Tibial nerve (tissue), 4 donors: ENCODE measurements at regions not wholly inside any gene's neighbourhood (a gene's known extent, or its start where the extent isn't known, plus 50 kb on each side); places are given as distances from the start of the nearest gene placed in this dataset.
"Not testable (repeated sequence)": the region's sequence is repeated elsewhere in the genome, so short reads cannot be mapped to it uniquely, and the experiment has no call there.

ENCODE experiments used
- DNase-seq, 2 donors: peaks; one replicate each; pipeline ENCODE4 v3.0.0-alpha.2; 2019; ENCODE audit warnings: low spot score in 2 of 2
- H3K27ac ChIP-seq, 4 donors: fragments of 200-600 bp; sonication (generic) in 3 of 4; one replicate each; pipeline ENCODE4 v1.5.1; 2017 to 2019; ENCODE audit warnings: mild to moderate bottlenecking in 1 of 4
- H3K27me3 ChIP-seq, 2 donors: fragments of 200-600 bp; sonication (generic) in 1 of 2; one replicate each; pipeline versions ENCODE4 v1.5.1 to v1.6.0; 2017 to 2019
- H3K36me3 ChIP-seq, 3 donors: fragments of 200-600 bp; sonication (generic); one replicate each; pipeline ENCODE4 v1.5.1; 2018 to 2019
- H3K4me1 ChIP-seq, 4 donors: fragments of 200-600 bp; sonication (generic) in 3 of 4; one replicate each; pipeline ENCODE4 v1.5.1; 2017 to 2019
- H3K4me3 ChIP-seq, 4 donors: fragments of 200-600 bp; sonication (generic) in 3 of 4; one replicate each; pipeline ENCODE4 v1.5.1; 2017 to 2019; ENCODE audit warnings: mild to moderate bottlenecking in 1 of 4, moderate library complexity in 1 of 4
- H3K9me3 ChIP-seq, 4 donors: fragments of 200-600 bp; sonication (generic) in 3 of 4; one replicate each; pipeline ENCODE4 v1.5.1; 2017 to 2019
- EP300 ChIP-seq, 2 donors: sonication (generic); formaldehyde crosslinking; IDR thresholded peaks; one replicate each; pipeline ENCODE4 v1.6.1; 2017; ENCODE audit warnings: antibody characterized with exemption in 2 of 2, mild to moderate bottlenecking in 1 of 2
- POLR2A ChIP-seq, 2 donors: fragments of 450-650 bp; IDR thresholded peaks; one replicate each; pipeline ENCODE4 v1.6.1; 2017; ENCODE audit warnings: antibody characterized with exemption in 2 of 2, mild to moderate bottlenecking in 2 of 2, moderate library complexity in 2 of 2
- WGBS, 2 donors: methylation state at CpG; one replicate each; pipeline ENCODE4 v1.1.5; 2018; 5-methylcytosine and 5-hydroxymethylcytosine counted together
- TF ChIP-seq, protein P1 (sequence below), 5 experiments: fragments of 200-600 bp in 3 of 5; fragments of 450-650 bp in 2 of 5; sonication (generic) in 3 of 5; IDR thresholded peaks; one replicate each; pipeline ENCODE4 v1.5.1; 2016 to 2019; ENCODE audit warnings: antibody characterized with exemption in 5 of 5, mild to moderate bottlenecking in 3 of 5, moderate library complexity in 2 of 5

DNA sequence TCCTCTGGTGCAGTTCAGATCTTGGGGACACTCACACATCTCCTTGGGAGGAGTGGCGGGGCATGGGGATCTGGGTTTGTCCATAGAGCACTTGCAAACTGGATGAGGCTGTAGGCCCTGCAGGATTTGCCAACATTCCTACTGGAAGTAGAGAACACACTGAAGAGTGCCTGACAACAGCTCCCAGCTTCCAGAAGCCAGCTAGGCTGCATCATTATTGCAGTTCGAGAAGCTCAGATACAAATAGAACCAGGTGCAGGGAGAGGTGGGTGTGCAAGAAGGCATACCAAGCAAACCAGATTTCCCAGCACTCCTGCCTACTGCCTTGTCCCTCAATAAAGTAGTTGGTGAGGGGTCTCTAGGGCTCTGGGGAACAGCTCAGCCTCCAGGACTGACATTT is 52.5 kb downstream of the RHOB start:
- TF ChIP-seq EP300 (IDR thresholded peaks at IDR 0.05) (no peak), POLR2A (IDR thresholded peaks at IDR 0.05) (no peak)
- TF ChIP-seq, protein P1, sequence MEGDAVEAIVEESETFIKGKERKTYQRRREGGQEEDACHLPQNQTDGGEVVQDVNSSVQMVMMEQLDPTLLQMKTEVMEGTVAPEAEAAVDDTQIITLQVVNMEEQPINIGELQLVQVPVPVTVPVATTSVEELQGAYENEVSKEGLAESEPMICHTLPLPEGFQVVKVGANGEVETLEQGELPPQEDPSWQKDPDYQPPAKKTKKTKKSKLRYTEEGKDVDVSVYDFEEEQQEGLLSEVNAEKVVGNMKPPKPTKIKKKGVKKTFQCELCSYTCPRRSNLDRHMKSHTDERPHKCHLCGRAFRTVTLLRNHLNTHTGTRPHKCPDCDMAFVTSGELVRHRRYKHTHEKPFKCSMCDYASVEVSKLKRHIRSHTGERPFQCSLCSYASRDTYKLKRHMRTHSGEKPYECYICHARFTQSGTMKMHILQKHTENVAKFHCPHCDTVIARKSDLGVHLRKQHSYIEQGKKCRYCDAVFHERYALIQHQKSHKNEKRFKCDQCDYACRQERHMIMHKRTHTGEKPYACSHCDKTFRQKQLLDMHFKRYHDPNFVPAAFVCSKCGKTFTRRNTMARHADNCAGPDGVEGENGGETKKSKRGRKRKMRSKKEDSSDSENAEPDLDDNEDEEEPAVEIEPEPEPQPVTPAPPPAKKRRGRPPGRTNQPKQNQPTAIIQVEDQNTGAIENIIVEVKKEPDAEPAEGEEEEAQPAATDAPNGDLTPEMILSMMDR (IDR thresholded peaks at IDR 0.05), result no peak
- Histone ChIP-seq H3K27ac (no peak overlapping the region), H3K4me3 (no peak overlapping the region), H3K27me3 (no peaks in the 10 kb centered on the region), H3K4me1 (peaks cover 0 to 12% (median 3%) of the 10 kb centered on the region in 4 donors), H3K9me3 (no peaks in the 10 kb centered on the region), H3K36me3 (no peaks in the 10 kb centered on the region)
- WGBS, 2 donors, result 84 to 100% methylated on average over 2 of the region's 2 CpGs
- peak in 1 of 2 donors; percentile 9 for DNase-seq

DNA sequence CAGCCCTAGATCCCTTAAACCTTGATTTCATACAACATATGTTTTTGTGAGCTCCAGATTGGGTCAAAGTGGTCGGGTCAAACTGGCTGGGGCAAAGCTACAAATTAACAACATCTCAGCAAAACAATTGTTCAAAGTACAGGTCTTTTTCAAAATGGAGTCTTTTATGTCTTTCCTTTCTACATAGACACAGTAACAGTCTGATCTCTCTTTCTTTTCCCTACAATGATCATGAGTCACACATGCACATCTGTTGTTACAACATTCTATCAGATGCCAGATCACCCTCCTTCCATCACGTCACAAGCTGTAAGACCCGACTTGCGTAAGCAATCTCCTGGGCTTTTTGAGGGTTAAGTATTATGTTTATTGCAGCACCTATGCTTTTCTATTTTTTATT is 55.1 kb downstream of the RHOB start:
- Histone ChIP-seq H3K4me3 (no peak overlapping the region), H3K9me3 (no peaks in the 10 kb centered on the region), H3K27me3 (no peaks in the 10 kb centered on the region), H3K4me1 (peaks cover 0 to 4% (median 2%) of the 10 kb centered on the region in 4 donors), H3K36me3 (no peaks in the 10 kb centered on the region), H3K27ac (no peak overlapping the region)
- TF ChIP-seq, protein P1 (IDR thresholded peaks at IDR 0.05), result no peak
- peak; percentile 21 to 86 for TF ChIP-seq EP300 (IDR thresholded peaks at IDR 0.05)
- 71 to 80% methylated on average over 4 of the region's 4 CpGs for WGBS, 2 donors
- DNase-seq, result peak in 1 of 2 donors; percentile 63

DNA sequence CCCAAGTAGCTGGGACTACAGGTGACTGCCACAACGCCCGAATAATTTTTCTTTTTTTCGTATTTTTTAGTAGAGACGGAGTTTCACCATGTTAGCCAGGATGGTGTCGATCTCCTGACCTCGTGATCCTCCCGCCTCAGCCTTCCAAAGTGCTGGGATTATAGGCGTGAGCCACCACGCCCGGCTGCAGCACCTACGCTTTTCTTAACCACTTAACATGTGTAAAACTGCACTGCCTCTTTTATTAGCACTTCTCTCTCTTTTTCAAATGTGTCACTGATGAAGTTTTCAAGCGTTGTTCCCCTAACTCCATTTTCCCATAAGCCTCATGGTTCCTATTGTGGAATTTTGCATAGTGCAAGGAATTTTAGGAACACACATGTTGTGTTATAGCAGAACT is 55.6 kb downstream of the RHOB start:
- H3K27ac ChIP-seq, H3K4me3 ChIP-seq, H3K4me1 ChIP-seq, DNase-seq, H3K27me3 ChIP-seq, H3K36me3 ChIP-seq, H3K9me3 ChIP-seq: not testable (repeated sequence)
- WGBS, 2 donors, result 90 to 91% methylated on average over 12 of the region's 12 CpGs

DNA sequence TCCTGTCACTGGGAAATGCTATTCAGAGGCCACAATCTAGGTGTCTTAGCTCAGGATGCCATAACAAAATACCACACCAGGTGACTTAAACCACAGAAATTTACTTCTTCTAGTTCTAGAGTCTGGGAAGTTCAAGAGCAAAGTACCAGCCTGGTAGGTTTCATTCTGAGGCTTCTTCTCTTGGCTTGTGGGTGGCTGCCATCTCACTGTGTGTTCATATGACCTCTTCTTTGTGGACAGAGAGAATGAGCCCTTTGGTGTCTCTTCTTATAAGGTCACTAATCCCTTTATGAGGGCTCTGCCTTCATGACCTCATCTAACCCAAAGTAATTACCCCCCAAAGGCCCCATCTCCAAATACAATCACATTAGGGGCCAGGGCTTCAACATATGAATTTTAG is 57.3 kb downstream of the RHOB start:
- H3K4me1 ChIP-seq, result peaks cover 0 to 10% (median 2%) of the 10 kb centered on the region in 4 donors
- H3K36me3 ChIP-seq, result no peaks in the 10 kb centered on the region
- no peak for DNase-seq
- H3K27me3 ChIP-seq, result no peaks in the 10 kb centered on the region
- H3K4me3 ChIP-seq, result no peak overlapping the region
- TF ChIP-seq, protein P1 (IDR thresholded peaks at IDR 0.05), result no peak
- no peak for TF ChIP-seq POLR2A (IDR thresholded peaks at IDR 0.05)
- no peak for TF ChIP-seq EP300 (IDR thresholded peaks at IDR 0.05)
- no peak overlapping the region for H3K27ac ChIP-seq
- no peaks in the 10 kb centered on the region for H3K9me3 ChIP-seq

DNA sequence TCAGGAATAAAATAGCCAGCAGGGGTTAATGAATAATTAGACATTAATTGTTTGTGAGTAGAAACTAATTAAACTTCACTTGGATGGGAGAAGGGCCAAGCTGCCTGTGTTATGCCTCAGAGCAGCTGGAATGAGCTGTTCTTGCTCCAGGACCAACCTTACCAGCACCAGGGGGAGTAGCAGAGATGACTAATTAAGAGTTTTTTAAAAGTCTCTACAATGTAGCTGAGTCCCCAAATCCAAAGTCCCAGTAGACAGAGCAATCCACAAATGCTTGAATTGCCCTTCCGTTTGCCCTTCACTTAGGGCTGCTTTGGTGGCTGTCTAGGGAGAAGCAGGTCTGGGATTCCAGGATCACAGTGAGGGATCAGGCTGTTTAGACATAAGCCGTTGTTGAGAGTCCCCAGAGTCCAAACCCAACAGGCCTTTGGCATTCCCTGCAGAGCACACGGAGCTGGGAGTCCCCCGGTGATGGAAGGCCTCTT is 59.4 kb downstream of the RHOB start:
- Histone ChIP-seq H3K4me3 (no peak overlapping the region), H3K9me3 (no peaks in the 10 kb centered on the region), H3K27ac (no peak overlapping the region), H3K4me1 (peaks cover 0 to 16% (median 2%) of the 10 kb centered on the region in 4 donors), H3K27me3 (no peaks in the 10 kb centered on the region), H3K36me3 (no peaks in the 10 kb centered on the region)
- TF ChIP-seq, protein P1 (IDR thresholded peaks at IDR 0.05), result no peak
- TF ChIP-seq EP300 (IDR thresholded peaks at IDR 0.05) (no peak), POLR2A (IDR thresholded peaks at IDR 0.05) (no peak)
- no peak for DNase-seq
- WGBS, 2 donors, result 69 to 80% methylated on average over 4 of the region's 4 CpGs

DNA sequence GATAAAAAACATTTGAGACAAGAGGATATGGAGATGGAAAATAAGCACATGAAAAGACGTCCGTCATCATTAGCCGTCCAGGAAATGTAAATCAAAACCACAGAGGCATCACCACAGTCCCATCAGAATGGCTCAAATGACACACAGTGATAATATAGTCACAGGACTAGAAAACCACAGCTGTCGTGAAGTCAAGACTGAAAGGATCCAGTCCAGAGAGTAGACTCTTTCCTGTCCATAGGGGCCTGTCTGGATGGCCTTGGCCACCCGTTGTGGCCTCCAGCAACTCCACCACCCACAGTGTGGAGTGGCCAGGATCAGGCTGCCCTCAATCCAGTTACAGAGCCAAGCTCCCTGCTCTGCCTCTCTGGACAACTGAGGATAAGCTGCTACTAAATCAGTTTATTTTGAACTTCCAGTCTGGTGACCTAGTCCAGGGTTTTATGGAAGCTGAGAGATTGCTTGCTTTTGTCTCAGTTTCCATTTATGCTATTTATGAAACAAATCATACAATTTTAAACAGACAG is 60.4 kb downstream of the RHOB start:
- TF ChIP-seq, protein P1 (IDR thresholded peaks at IDR 0.05), result no peak
- TF ChIP-seq EP300 (IDR thresholded peaks at IDR 0.05) (no peak), POLR2A (IDR thresholded peaks at IDR 0.05) (no peak)
- WGBS, 2 donors, result 54 to 57% methylated on average over 5 of the region's 5 CpGs
- Histone ChIP-seq H3K36me3 (no peaks in the 10 kb centered on the region), H3K4me3 (no peak overlapping the region), H3K27me3 (no peaks in the 10 kb centered on the region), H3K27ac (peak overlapping the region in 1 of 4 donors; percentile 47), H3K4me1 (peaks cover 0 to 16% (median 2%) of the 10 kb centered on the region in 4 donors), H3K9me3 (no peaks in the 10 kb centered on the region)
- no peak for DNase-seq
